Ovary (tissue), 3 donors: ENCODE measurements at regions not wholly inside any gene's neighbourhood (a gene's known extent, or its start where the extent isn't known, plus 50 kb on each side); places are given as distances from the start of the nearest gene placed in this dataset.

Experiments used
- CTCF ChIP-seq, 3 donors: fragments of 450-650 bp in 2 of 3; fragments of 200-600 bp in 1 of 3; IDR thresholded peaks; one replicate each; pipeline versions ENCODE4 v1.5.1 to v1.8.0; 2016 to 2022; ENCODE audit warnings: antibody characterized with exemption in 3 of 3, mild to moderate bottlenecking in 1 of 3
- POLR2A ChIP-seq: fragments of 450-650 bp; IDR thresholded peaks from one replicate; pipeline ENCODE4 v1.6.1; 2017; ENCODE audit warnings: antibody characterized with exemption, mild to moderate bottlenecking, moderate library complexity
- donor health status: DM: no; HTN: no; CAD: no.

- TF ChIP-seq CTCF (IDR thresholded peaks at IDR 0.05) (no peak), POLR2A (no peak)
Measured at GRCh38 chr2:156818221-156818620, 382.0 kb downstream of the GPD2 start.
